GM23338 (cell line): ENCODE measurements at regions not wholly inside any gene's neighbourhood (a gene's known extent, or its start where the extent isn't known, plus 50 kb on each side); places are given as distances from the start of the nearest gene placed in this dataset.

Experiments used
- CREB1 ChIP-seq: fragments of 250-450 bp; sonication (Bioruptor Pico); IDR thresholded peaks from 2 replicates; pipeline ENCODE4 v1.5.0; 2020; ENCODE audit warnings: low read depth, mild to moderate bottlenecking, moderate library complexity
- CTCF ChIP-seq, 2 experiments: fragments of 200-600 bp in 1 of 2; sonication (generic) in 1 of 2; conservative IDR thresholded peaks; 2 replicates each; pipeline versions ENCODE4 v1.5.1 to v1.6.1; 2016 to 2017; ENCODE audit warnings: antibody characterized with exemption in 2 of 2, low read depth in 2 of 2, mild to moderate bottlenecking in 2 of 2, moderate library complexity in 1 of 2
- ETS1 ChIP-seq: IDR thresholded peaks from 2 replicates; pipeline ENCODE4 v1.6.1; 2016; ENCODE audit warnings: antibody characterized with exemption
- EZH2 ChIP-seq: fragments of 200-600 bp; sonication (generic); IDR thresholded peaks from one replicate; pipeline ENCODE4 v1.8.0; 2017; ENCODE audit warnings: antibody characterized with exemption, mild to moderate bottlenecking, low read depth; ENCODE audit not compliant: unreplicated experiment
- EZH2phosphoT487 ChIP-seq: fragments of 200-600 bp; sonication (generic); IDR thresholded peaks from one replicate; pipeline ENCODE4 v1.8.1; 2018; ENCODE audit warnings: antibody characterized with exemption; ENCODE audit not compliant: unreplicated experiment
- JUNB ChIP-seq: IDR thresholded peaks from one replicate; pipeline ENCODE4 v1.6.1; 2016; ENCODE audit warnings: antibody characterized with exemption; ENCODE audit not compliant: unreplicated experiment
- NANOG ChIP-seq: IDR thresholded peaks from 2 replicates; pipeline ENCODE4 v1.6.1; 2016; ENCODE audit warnings: antibody characterized with exemption, borderline replicate concordance
- POLR2AphosphoS5 ChIP-seq: IDR thresholded peaks from 2 replicates; pipeline ENCODE4 v1.6.1; 2016; ENCODE audit warnings: antibody characterized with exemption, low read depth
- ZNF114 ChIP-seq: fragments of 250-450 bp; sonication (Bioruptor Pico); IDR thresholded peaks from 2 replicates; pipeline ENCODE4 v1.5.0; 2020; ENCODE audit warnings: mild to moderate bottlenecking, moderate library complexity
- ZNF462 ChIP-seq: fragments of 250-450 bp; sonication (Bioruptor Pico); IDR thresholded peaks from 2 replicates; pipeline ENCODE4 v1.5.0; 2020; ENCODE audit warnings: mild to moderate bottlenecking, moderate library complexity

- TF ChIP-seq ZNF462 (CRISPR knock-in tag) (no peak), ETS1 (no peak), JUNB (no peak), NANOG (no peak), CTCF (conservative IDR thresholded peaks at IDR 0.05; ENCODE audit: low read depth in 2 of 2) (no peak), CREB1 (CRISPR knock-in tag) (no peak), EZH2phosphoT487 (no peak), EZH2 (no peak), ZNF114 (CRISPR knock-in tag) (no peak), POLR2AphosphoS5 (no peak)
Observed at GRCh38 chr14:29069228-29069627, 302.6 kb downstream of the FOXG1 start (continued).
